ENCODE measurements at regions not wholly inside any gene's neighbourhood (a gene's known extent, or its start where the extent isn't known, plus 50 kb on each side); places are given as distances from the start of the nearest gene placed in this dataset.

- Histone ChIP-seq H3K4me1 (ENCODE audit: insufficient read depth) (no peaks in the 10 kb centered on the region), H3K27ac (no peak overlapping the region), H3K4me3 (no peak overlapping the region), H3K4me2 (ENCODE audit: unreplicated experiment) (no peak overlapping the region), H2AFZ (no peak overlapping the region), H3K36me3 (ENCODE audit: low read depth) (no peaks in the 10 kb centered on the region), H3K9me2 (ENCODE audit: insufficient read depth) (no peaks in the 10 kb centered on the region), H3K27me3 (replicated peaks; ENCODE audit: insufficient read depth) (no peaks in the 10 kb centered on the region), H3K9me3 (ENCODE audit: low read depth) (no peaks in the 10 kb centered on the region), H3K79me2 (ENCODE audit: insufficient read depth) (no peaks in the 10 kb centered on the region), H3K9ac (no peak overlapping the region), H4K20me1 (ENCODE audit: insufficient read depth) (no peaks in the 10 kb centered on the region), H3F3A (ENCODE audit: insufficient read depth) (no peaks in the 10 kb centered on the region)
- DNase-seq: no peak
- TF ChIP-seq EZH2 (IDR thresholded peaks at IDR 0.05; ENCODE audit: insufficient read depth, poor library complexity, severe bottlenecking) (no peak), EZH2phosphoT487 (IDR thresholded peaks at IDR 0.05; ENCODE audit: insufficient read depth, low read depth) (no peak)
- in situ Hi-C loops (cut with MboI): no loop called here
These were observed 756.3 kb upstream of the ADGRL3 start for GRCh38 chr4:60443796-60444195.

DNA sequence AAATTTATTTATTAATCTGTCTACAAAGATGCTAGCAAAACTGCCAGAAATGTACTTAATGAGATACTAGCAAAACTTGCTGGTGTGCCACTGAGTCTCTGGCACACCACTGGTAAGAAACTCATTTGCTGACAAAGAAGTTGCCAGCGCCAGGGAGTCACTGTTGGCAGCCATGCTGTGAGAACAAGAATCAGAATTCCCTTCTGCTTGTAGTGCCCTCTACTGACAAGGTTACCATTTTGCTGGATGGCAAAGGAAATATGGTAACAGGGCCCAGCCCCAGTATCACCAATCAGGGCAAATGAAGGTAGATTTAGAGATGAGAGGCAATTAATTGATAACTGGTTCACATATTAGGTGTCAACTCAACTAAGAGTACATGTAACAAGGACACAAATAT, 750.1 kb upstream of the ADGRL3 start:
- in situ Hi-C loops (cut with MboI): no loop called here
- H3K36me3 ChIP-seq (ENCODE audit: low read depth): no peaks in the 10 kb centered on the region
- H3K9me3 ChIP-seq (ENCODE audit: low read depth): no peaks in the 10 kb centered on the region
- no peak overlapping the region for H2AFZ ChIP-seq
- no peak overlapping the region for H3K27ac ChIP-seq
- H3K27me3 ChIP-seq (replicated peaks; ENCODE audit: insufficient read depth): no peaks in the 10 kb centered on the region
- no peaks in the 10 kb centered on the region for H3F3A ChIP-seq (ENCODE audit: insufficient read depth)
- no peak for DNase-seq
- no peak overlapping the region for H3K9ac ChIP-seq
- TF ChIP-seq EZH2 (IDR thresholded peaks at IDR 0.05; ENCODE audit: insufficient read depth, poor library complexity, severe bottlenecking) (no peak), EZH2phosphoT487 (IDR thresholded peaks at IDR 0.05; ENCODE audit: insufficient read depth, low read depth) (no peak)
- no peaks in the 10 kb centered on the region for H3K9me2 ChIP-seq (ENCODE audit: insufficient read depth)
- no peak overlapping the region for H3K4me3 ChIP-seq
- WGBS, 2 experiments (ENCODE audit: low coverage in 1 of 2, low lambda C conversion rate in 2 of 2, missing lambda C conversion rate in 2 of 2): 31% methylated on average over 1 of the region's 1 CpG
- H3K4me1 ChIP-seq (ENCODE audit: insufficient read depth): no peaks in the 10 kb centered on the region
- no peaks in the 10 kb centered on the region for H3K79me2 ChIP-seq (ENCODE audit: insufficient read depth)
- H3K4me2 ChIP-seq (ENCODE audit: unreplicated experiment): no peak overlapping the region
- H4K20me1 ChIP-seq (ENCODE audit: insufficient read depth): no peaks in the 10 kb centered on the region

GRCh38 chr4:60452266-60452665, 747.9 kb upstream of the ADGRL3 start:
- Histone ChIP-seq H3K9me2 (ENCODE audit: insufficient read depth) (no peaks in the 10 kb centered on the region), H3K27ac (no peak overlapping the region), H3K4me3 (no peak overlapping the region), H3K36me3 (ENCODE audit: low read depth) (no peaks in the 10 kb centered on the region), H3K27me3 (replicated peaks; ENCODE audit: insufficient read depth) (no peaks in the 10 kb centered on the region), H3F3A (ENCODE audit: insufficient read depth) (no peaks in the 10 kb centered on the region), H2AFZ (no peak overlapping the region), H3K4me1 (ENCODE audit: insufficient read depth) (no peaks in the 10 kb centered on the region), H3K4me2 (ENCODE audit: unreplicated experiment) (no peak overlapping the region), H3K9ac (no peak overlapping the region), H4K20me1 (ENCODE audit: insufficient read depth) (no peaks in the 10 kb centered on the region), H3K79me2 (ENCODE audit: insufficient read depth) (no peaks in the 10 kb centered on the region), H3K9me3 (ENCODE audit: low read depth) (no peaks in the 10 kb centered on the region)
- in situ Hi-C loops (cut with MboI): no loop called here
- no peak for DNase-seq
- TF ChIP-seq EZH2phosphoT487 (IDR thresholded peaks at IDR 0.05; ENCODE audit: insufficient read depth, low read depth) (no peak), EZH2 (IDR thresholded peaks at IDR 0.05; ENCODE audit: insufficient read depth, poor library complexity, severe bottlenecking) (no peak)

DNA sequence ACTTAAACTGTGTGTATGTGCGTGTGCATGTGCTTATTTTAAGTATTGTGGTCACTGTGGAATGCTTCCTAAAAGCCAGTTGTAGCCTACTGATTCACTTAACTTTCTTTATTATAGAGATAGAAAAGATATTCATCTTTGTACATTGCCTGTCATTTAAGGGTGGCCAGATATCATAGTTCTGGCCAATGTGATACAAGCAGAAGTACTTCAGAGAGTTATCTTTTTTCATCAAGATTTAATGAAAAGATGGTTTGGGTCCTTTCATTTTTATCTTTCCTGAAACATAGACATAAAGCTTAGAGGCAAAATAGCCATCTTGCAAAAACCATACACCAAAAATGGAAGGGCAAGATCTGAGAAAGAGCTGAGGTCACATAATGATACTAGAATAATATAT, 744.7 kb upstream of the ADGRL3 start:
- Histone ChIP-seq H2AFZ (no peak overlapping the region), H3K27ac (no peak overlapping the region), H3K4me1 (ENCODE audit: insufficient read depth) (no peaks in the 10 kb centered on the region), H3K9me2 (ENCODE audit: insufficient read depth) (no peaks in the 10 kb centered on the region), H3K9ac (no peak overlapping the region), H3K4me3 (no peak overlapping the region), H3K79me2 (ENCODE audit: insufficient read depth) (no peaks in the 10 kb centered on the region), H3K27me3 (replicated peaks; ENCODE audit: insufficient read depth) (no peaks in the 10 kb centered on the region), H4K20me1 (ENCODE audit: insufficient read depth) (no peaks in the 10 kb centered on the region), H3F3A (ENCODE audit: insufficient read depth) (no peaks in the 10 kb centered on the region), H3K4me2 (ENCODE audit: unreplicated experiment) (no peak overlapping the region), H3K36me3 (ENCODE audit: low read depth) (no peaks in the 10 kb centered on the region), H3K9me3 (ENCODE audit: low read depth) (no peaks in the 10 kb centered on the region)
- TF ChIP-seq EZH2 (IDR thresholded peaks at IDR 0.05; ENCODE audit: insufficient read depth, poor library complexity, severe bottlenecking) (no peak), EZH2phosphoT487 (IDR thresholded peaks at IDR 0.05; ENCODE audit: insufficient read depth, low read depth) (no peak)
- in situ Hi-C loops (cut with MboI): no loop called here
- 20 to 33% methylated on average over 1 of the region's 1 CpG for WGBS, 2 experiments (ENCODE audit: low coverage in 1 of 2, low lambda C conversion rate in 2 of 2, missing lambda C conversion rate in 2 of 2)
- DNase-seq: no peak

GRCh38 chr4:60461551-60461950, 738.6 kb upstream of the ADGRL3 start:
- Histone ChIP-seq H3K9me3 (ENCODE audit: low read depth) (no peaks in the 10 kb centered on the region), H3K9me2 (ENCODE audit: insufficient read depth) (no peaks in the 10 kb centered on the region), H3K36me3 (ENCODE audit: low read depth) (no peaks in the 10 kb centered on the region), H3K27ac (no peak overlapping the region), H3K4me2 (ENCODE audit: unreplicated experiment) (no peak overlapping the region), H3K4me3 (no peak overlapping the region), H3K9ac (no peak overlapping the region), H2AFZ (no peak overlapping the region), H3K27me3 (replicated peaks; ENCODE audit: insufficient read depth) (no peaks in the 10 kb centered on the region), H3F3A (ENCODE audit: insufficient read depth) (no peaks in the 10 kb centered on the region), H4K20me1 (ENCODE audit: insufficient read depth) (no peaks in the 10 kb centered on the region), H3K79me2 (ENCODE audit: insufficient read depth) (no peaks in the 10 kb centered on the region), H3K4me1 (ENCODE audit: insufficient read depth) (no peaks in the 10 kb centered on the region)
- in situ Hi-C loops (cut with MboI): no loop called here
- WGBS, 2 experiments (ENCODE audit: low coverage in 1 of 2, low lambda C conversion rate in 2 of 2, missing lambda C conversion rate in 2 of 2): 4 to 21% methylated on average over 1 of the region's 1 CpG
- no peak for DNase-seq
- TF ChIP-seq EZH2 (IDR thresholded peaks at IDR 0.05; ENCODE audit: insufficient read depth, poor library complexity, severe bottlenecking): no peak
- no peak for TF ChIP-seq EZH2phosphoT487 (IDR thresholded peaks at IDR 0.05; ENCODE audit: insufficient read depth, low read depth)

Data from GM23248 (cell line).